Testis (tissue), 2 donors: ENCODE measurements at regions not wholly inside any gene's neighbourhood (a gene's known extent, or its start where the extent isn't known, plus 50 kb on each side); places are given as distances from the start of the nearest gene placed in this dataset.

Experiments used
- DNase-seq: peaks from one replicate; pipeline ENCODE4 v3.0.0-alpha.2; 2019
- H3K27ac ChIP-seq, 2 donors: fragments of 200-600 bp; sonication (generic); one replicate each; pipeline ENCODE4 v1.5.1; 2019
- H3K27me3 ChIP-seq: fragments of 200-600 bp; sonication (generic); one replicate; pipeline ENCODE4 v1.5.1; 2019
- H3K36me3 ChIP-seq: fragments of 200-600 bp; sonication (generic); one replicate; pipeline ENCODE4 v1.5.1; 2017; ENCODE audit warnings: low read depth; ENCODE audit errors: missing control alignments
- H3K4me1 ChIP-seq: fragments of 200-600 bp; sonication (generic); one replicate; pipeline ENCODE4 v1.5.1; 2019
- H3K4me3 ChIP-seq, 2 donors: fragments of 200-600 bp; sonication (generic); one replicate each; pipeline ENCODE4 v1.5.1; 2017 to 2019
- H3K9me3 ChIP-seq: fragments of 200-600 bp; sonication (generic); one replicate; pipeline ENCODE4 v1.5.1; 2017
- POLR2A ChIP-seq: fragments of 450-650 bp; IDR thresholded peaks from one replicate; pipeline ENCODE4 v1.6.1; 2017; ENCODE audit warnings: antibody characterized with exemption, mild to moderate bottlenecking, moderate library complexity
- WGBS, 2 donors: methylation state at CpG; one replicate each; pipeline ENCODE4 v1.1.5; 2018; 5-methylcytosine and 5-hydroxymethylcytosine counted together
- intact Hi-C: fragments of 100-400 bp; cut with DNase I; formaldehyde crosslinking; loops from one replicate; pipeline ENCODE4 v1.15.1; 2023; ENCODE audit warnings: low total_unique reads
- TF ChIP-seq, protein P1 (sequence below), 3 experiments: fragments of 450-650 bp in 2 of 3; fragments of 200-600 bp in 1 of 3; sonication (generic) in 1 of 3; IDR thresholded peaks; one replicate each; pipeline ENCODE4 v1.5.1; 2016 to 2019; ENCODE audit warnings: antibody characterized with exemption in 3 of 3, mild to moderate bottlenecking in 2 of 3, moderate library complexity in 1 of 3

DNA sequence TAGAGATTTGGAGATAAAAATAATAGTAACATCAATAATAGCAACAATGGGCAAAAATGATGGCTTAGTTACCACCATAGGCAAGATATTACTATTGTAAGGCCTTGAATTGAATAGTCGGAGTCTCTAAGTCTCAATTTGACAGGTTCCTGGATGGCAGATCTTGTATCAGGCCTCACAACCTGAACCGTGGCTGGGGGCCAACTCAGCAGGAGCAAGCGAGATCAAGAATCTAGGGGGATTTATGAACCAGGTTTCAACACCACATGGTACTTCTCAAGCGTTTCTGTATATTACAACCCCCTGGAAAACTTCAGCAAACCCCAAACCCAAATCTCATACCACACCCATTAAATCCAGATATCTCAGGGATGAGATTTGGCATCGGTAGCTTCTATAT is 573.8 kb downstream of the LIG4 start:
- Histone ChIP-seq H3K9me3 (no peaks in the 10 kb centered on the region), H3K4me1 (no peaks in the 10 kb centered on the region), H3K4me3 (no peak overlapping the region), H3K27me3 (no peaks in the 10 kb centered on the region), H3K27ac (no peak overlapping the region), H3K36me3 (no peaks in the 10 kb centered on the region)
- WGBS, 2 donors, result 90% methylated on average over 5 of the region's 5 CpGs
- TF ChIP-seq POLR2A, result no peak
- TF ChIP-seq, protein P1, sequence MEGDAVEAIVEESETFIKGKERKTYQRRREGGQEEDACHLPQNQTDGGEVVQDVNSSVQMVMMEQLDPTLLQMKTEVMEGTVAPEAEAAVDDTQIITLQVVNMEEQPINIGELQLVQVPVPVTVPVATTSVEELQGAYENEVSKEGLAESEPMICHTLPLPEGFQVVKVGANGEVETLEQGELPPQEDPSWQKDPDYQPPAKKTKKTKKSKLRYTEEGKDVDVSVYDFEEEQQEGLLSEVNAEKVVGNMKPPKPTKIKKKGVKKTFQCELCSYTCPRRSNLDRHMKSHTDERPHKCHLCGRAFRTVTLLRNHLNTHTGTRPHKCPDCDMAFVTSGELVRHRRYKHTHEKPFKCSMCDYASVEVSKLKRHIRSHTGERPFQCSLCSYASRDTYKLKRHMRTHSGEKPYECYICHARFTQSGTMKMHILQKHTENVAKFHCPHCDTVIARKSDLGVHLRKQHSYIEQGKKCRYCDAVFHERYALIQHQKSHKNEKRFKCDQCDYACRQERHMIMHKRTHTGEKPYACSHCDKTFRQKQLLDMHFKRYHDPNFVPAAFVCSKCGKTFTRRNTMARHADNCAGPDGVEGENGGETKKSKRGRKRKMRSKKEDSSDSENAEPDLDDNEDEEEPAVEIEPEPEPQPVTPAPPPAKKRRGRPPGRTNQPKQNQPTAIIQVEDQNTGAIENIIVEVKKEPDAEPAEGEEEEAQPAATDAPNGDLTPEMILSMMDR (IDR thresholded peaks at IDR 0.05), result no peak
- intact Hi-C loops, result no loop called here
- no peak for DNase-seq

DNA sequence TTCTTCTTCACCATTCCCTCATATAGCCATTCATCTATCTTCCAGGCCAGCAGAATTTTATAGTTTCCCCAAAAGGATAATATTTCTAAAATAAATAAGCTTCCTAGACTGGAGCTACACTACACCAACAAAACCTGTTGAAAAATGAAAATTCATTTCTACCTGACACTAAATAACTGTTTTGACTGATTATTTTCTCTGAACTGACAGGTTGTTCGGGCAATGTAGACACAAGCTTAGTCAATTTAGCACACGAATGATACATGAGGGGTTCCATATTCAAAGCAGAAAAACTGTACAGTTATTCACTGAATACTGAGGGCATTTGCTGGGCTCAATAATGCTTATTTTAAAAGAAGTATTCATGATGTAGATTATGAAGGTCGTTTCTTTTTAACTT is 589.7 kb downstream of the LIG4 start:
- Histone ChIP-seq H3K27me3 (no peaks in the 10 kb centered on the region), H3K4me3 (no peak overlapping the region), H3K4me1 (no peaks in the 10 kb centered on the region), H3K27ac (no peak overlapping the region), H3K9me3 (no peaks in the 10 kb centered on the region), H3K36me3 (no peaks in the 10 kb centered on the region)
- intact Hi-C loops, result no loop called here
- 84 to 85% methylated on average over 3 of the region's 3 CpGs for WGBS, 2 donors
- no peak for TF ChIP-seq POLR2A
- TF ChIP-seq, protein P1 (IDR thresholded peaks at IDR 0.05), result no peak
- DNase-seq, result no peak

DNA sequence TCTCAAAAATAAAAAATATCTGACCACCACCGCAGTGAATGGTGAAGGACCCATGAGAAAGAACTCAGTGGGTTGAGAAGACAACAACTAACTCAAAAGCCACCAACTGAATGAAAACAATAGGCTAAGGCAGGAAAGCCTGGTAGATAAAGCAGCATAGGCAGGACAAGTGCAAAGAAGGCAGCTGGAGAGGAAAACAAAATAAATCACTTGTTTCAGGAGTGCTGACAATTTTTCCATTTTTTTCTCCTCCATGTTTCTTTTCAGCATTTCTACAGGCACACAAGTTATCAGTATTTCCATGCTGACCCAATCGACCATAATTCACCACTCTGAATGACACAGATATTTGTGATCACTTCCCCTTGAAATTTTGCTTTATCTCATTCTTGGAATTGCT is 597.8 kb downstream of the LIG4 start:
- H3K27me3 ChIP-seq, result no peaks in the 10 kb centered on the region
- no peaks in the 10 kb centered on the region for H3K4me1 ChIP-seq
- no peak overlapping the region for H3K4me3 ChIP-seq
- no peak overlapping the region for H3K27ac ChIP-seq
- WGBS, 2 donors, result 63 to 68% methylated on average over 2 of the region's 2 CpGs
- intact Hi-C loops, result no loop called here
- DNase-seq, result no peak
- TF ChIP-seq, protein P1 (IDR thresholded peaks at IDR 0.05), result no peak
- no peak for TF ChIP-seq POLR2A
- H3K36me3 ChIP-seq, result no peaks in the 10 kb centered on the region
- H3K9me3 ChIP-seq, result no peaks in the 10 kb centered on the region

DNA sequence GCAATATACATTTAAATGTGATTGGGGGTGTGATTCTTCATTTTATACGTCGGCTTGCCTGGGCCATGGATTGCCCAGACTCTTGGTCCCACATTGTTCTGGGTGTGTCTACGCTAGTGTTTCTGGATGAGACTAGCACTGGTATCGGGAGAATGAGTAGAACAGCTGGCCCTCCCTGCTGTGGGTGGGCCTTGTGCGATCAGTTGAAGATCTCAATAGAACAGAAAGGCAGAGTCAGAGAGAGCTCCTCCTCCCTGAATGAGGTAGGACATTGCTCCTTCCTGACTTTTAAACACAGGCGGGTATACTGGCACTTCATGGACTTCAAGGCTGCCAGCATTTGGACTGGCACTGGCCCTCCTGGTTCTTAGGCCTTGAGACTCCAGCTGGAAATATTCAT is 603.0 kb downstream of the LIG4 start:
- Histone ChIP-seq H3K4me3 (no peak overlapping the region), H3K4me1 (no peaks in the 10 kb centered on the region), H3K27me3 (no peaks in the 10 kb centered on the region), H3K27ac (no peak overlapping the region), H3K36me3 (no peaks in the 10 kb centered on the region), H3K9me3 (no peaks in the 10 kb centered on the region)
- no peak for DNase-seq
- intact Hi-C loops, result no loop called here
- no peak for TF ChIP-seq POLR2A
- TF ChIP-seq, protein P1 (IDR thresholded peaks at IDR 0.05), result no peak
- 91 to 95% methylated on average over 5 to 6 of the region's 6 CpGs for WGBS, 2 donors

DNA sequence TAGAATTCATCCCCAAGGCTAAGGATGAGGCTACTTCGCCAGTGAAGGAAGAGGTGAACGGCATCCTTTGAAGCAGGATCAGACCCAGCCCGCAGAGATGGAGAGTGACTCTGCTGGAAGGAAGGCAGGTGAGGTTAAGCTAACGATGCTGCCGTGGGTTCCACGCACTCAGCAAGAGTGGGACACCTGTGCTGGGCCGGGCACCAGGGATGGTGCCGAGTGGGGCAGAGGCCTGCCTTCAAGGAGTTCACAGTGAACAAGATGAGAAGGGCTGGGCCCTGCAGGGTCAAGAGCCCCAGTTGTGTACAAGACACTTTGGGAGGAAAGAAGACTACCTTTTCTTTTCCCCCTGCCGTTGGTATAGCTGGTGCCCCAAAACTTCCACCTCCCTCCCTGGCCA is 606.6 kb downstream of the LIG4 start:
- Histone ChIP-seq H3K9me3 (no peaks in the 10 kb centered on the region), H3K27ac (no peak overlapping the region), H3K4me1 (no peaks in the 10 kb centered on the region), H3K36me3 (no peaks in the 10 kb centered on the region), H3K27me3 (no peaks in the 10 kb centered on the region), H3K4me3 (no peak overlapping the region)
- intact Hi-C loops, result no loop called here
- TF ChIP-seq, protein P1 (IDR thresholded peaks at IDR 0.05), result no peak
- TF ChIP-seq POLR2A, result no peak
- no peak for DNase-seq
- 88 to 92% methylated on average over 9 of the region's 9 CpGs for WGBS, 2 donors
